OCI-LY1 (cell line): ENCODE measurements at regions not wholly inside any gene's neighbourhood (a gene's known extent, or its start where the extent isn't known, plus 50 kb on each side); places are given as distances from the start of the nearest gene placed in this dataset.

ENCODE experiments used
- H2AFZ ChIP-seq: fragments of 200-600 bp; sonication (generic), shearing (Covaris generic); 2 replicates; pipeline ENCODE4 v1.6.0; 2014; ENCODE audit warnings: antibody characterized with exemption, mild to moderate bottlenecking, low read length
- H3F3A ChIP-seq: fragments of 200-600 bp; sonication (generic), shearing (Covaris generic); 2 replicates; pipeline ENCODE4 v1.6.0; 2014; ENCODE audit warnings: mild to moderate bottlenecking, antibody characterized with exemption, low read length, moderate library complexity; ENCODE audit not compliant: insufficient read depth
- H3K27ac ChIP-seq: fragments of 200-600 bp; sonication (generic); 2 replicates; pipeline ENCODE4 v1.5.1; 2014; ENCODE audit warnings: low read length, mixed run types, mild to moderate bottlenecking, low read depth; ENCODE audit not compliant: poor library complexity, severe bottlenecking
- H3K27me3 ChIP-seq: fragments of 200-600 bp; sonication (generic); 2 replicates; pipeline ENCODE4 v1.6.0; 2014; ENCODE audit warnings: antibody characterized with exemption, mild to moderate bottlenecking, low read length, moderate library complexity; ENCODE audit not compliant: insufficient read depth
- H3K36me3 ChIP-seq: fragments of 200-600 bp; sonication (generic); 2 replicates; pipeline ENCODE4 v1.6.1; 2014; ENCODE audit warnings: mild to moderate bottlenecking, antibody characterized with exemption, low read length, moderate library complexity, mixed read lengths; ENCODE audit not compliant: insufficient read depth
- H3K4me1 ChIP-seq: fragments of 200-600 bp; sonication (generic); 2 replicates; pipeline ENCODE4 v1.5.1; 2014; ENCODE audit warnings: mild to moderate bottlenecking, low read length, moderate library complexity; ENCODE audit not compliant: insufficient read depth, severe bottlenecking
- H3K4me2 ChIP-seq: fragments of 200-600 bp; sonication (generic), shearing (Covaris generic); 2 replicates; pipeline ENCODE4 v1.6.1; 2014; ENCODE audit warnings: low read length
- H3K4me3 ChIP-seq: fragments of 200-600 bp; sonication (generic); 2 replicates; pipeline ENCODE4 v1.5.1; 2014; ENCODE audit warnings: low read length, low read depth, mild to moderate bottlenecking, mixed read lengths; ENCODE audit not compliant: poor library complexity, severe bottlenecking
- H3K79me2 ChIP-seq: fragments of 200-600 bp; shearing (Covaris generic); 2 replicates; pipeline ENCODE4 v1.6.1; 2016; ENCODE audit warnings: mixed run types, low read length, mixed read lengths; ENCODE audit not compliant: insufficient read depth
- H3K9ac ChIP-seq: fragments of 200-600 bp; sonication (generic), shearing (Covaris generic); 2 replicates; pipeline ENCODE4 v1.6.1; 2014; ENCODE audit warnings: mild to moderate bottlenecking, low read length, mixed read lengths
- H3K9me2 ChIP-seq: fragments of 200-600 bp; sonication (generic), shearing (Covaris generic); 2 replicates; pipeline ENCODE4 v1.6.1; 2014; ENCODE audit warnings: low read depth, mild to moderate bottlenecking, low read length, mixed read lengths
- H3K9me3 ChIP-seq: fragments of 200-600 bp; shearing (Covaris generic); 2 replicates; pipeline ENCODE4 v1.6.1; 2014; ENCODE audit warnings: low read length, mixed read lengths
- H4K20me1 ChIP-seq: fragments of 200-600 bp; sonication (generic), shearing (Covaris generic); 2 replicates; pipeline ENCODE4 v1.6.0; 2016; ENCODE audit warnings: mild to moderate bottlenecking, low read length; ENCODE audit not compliant: insufficient read depth
- EZH2 ChIP-seq: fragments of 200-600 bp; sonication (generic), shearing (Covaris generic); IDR thresholded peaks from 2 replicates; pipeline ENCODE4 v1.8.0; 2017; ENCODE audit warnings: borderline replicate concordance, mixed run types, mild to moderate bottlenecking, antibody characterized with exemption, low read length, moderate library complexity, mixed read lengths
- TF ChIP-seq, protein P1 (sequence below): fragments of 200-600 bp; sonication (generic), shearing (Covaris generic); IDR thresholded peaks from 2 replicates; pipeline ENCODE4 v1.5.1; 2017; ENCODE audit warnings: mild to moderate bottlenecking, antibody characterized with exemption, low read length, moderate library complexity, mixed read lengths

GRCh38 chr22:47369020-47369419 lies 606.6 kb downstream of the TBC1D22A start:
- H3K27ac ChIP-seq: no peak overlapping the region
- H3F3A ChIP-seq: no peaks in the 10 kb centered on the region
- no peaks in the 10 kb centered on the region for H4K20me1 ChIP-seq
- no peaks in the 10 kb centered on the region for H3K9me2 ChIP-seq
- H3K4me3 ChIP-seq: no peak overlapping the region
- no peaks in the 10 kb centered on the region for H3K79me2 ChIP-seq
- H3K36me3 ChIP-seq: no peaks in the 10 kb centered on the region
- no peak overlapping the region for H3K4me2 ChIP-seq
- H3K27me3 ChIP-seq: no peaks in the 10 kb centered on the region
- no peak overlapping the region for H2AFZ ChIP-seq
- H3K9me3 ChIP-seq: no peaks in the 10 kb centered on the region
- H3K4me1 ChIP-seq: no peaks in the 10 kb centered on the region
- TF ChIP-seq EZH2: no peak
- TF ChIP-seq, protein P1, sequence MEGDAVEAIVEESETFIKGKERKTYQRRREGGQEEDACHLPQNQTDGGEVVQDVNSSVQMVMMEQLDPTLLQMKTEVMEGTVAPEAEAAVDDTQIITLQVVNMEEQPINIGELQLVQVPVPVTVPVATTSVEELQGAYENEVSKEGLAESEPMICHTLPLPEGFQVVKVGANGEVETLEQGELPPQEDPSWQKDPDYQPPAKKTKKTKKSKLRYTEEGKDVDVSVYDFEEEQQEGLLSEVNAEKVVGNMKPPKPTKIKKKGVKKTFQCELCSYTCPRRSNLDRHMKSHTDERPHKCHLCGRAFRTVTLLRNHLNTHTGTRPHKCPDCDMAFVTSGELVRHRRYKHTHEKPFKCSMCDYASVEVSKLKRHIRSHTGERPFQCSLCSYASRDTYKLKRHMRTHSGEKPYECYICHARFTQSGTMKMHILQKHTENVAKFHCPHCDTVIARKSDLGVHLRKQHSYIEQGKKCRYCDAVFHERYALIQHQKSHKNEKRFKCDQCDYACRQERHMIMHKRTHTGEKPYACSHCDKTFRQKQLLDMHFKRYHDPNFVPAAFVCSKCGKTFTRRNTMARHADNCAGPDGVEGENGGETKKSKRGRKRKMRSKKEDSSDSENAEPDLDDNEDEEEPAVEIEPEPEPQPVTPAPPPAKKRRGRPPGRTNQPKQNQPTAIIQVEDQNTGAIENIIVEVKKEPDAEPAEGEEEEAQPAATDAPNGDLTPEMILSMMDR: no peak
- H3K9ac ChIP-seq: no peak overlapping the region

DNA sequence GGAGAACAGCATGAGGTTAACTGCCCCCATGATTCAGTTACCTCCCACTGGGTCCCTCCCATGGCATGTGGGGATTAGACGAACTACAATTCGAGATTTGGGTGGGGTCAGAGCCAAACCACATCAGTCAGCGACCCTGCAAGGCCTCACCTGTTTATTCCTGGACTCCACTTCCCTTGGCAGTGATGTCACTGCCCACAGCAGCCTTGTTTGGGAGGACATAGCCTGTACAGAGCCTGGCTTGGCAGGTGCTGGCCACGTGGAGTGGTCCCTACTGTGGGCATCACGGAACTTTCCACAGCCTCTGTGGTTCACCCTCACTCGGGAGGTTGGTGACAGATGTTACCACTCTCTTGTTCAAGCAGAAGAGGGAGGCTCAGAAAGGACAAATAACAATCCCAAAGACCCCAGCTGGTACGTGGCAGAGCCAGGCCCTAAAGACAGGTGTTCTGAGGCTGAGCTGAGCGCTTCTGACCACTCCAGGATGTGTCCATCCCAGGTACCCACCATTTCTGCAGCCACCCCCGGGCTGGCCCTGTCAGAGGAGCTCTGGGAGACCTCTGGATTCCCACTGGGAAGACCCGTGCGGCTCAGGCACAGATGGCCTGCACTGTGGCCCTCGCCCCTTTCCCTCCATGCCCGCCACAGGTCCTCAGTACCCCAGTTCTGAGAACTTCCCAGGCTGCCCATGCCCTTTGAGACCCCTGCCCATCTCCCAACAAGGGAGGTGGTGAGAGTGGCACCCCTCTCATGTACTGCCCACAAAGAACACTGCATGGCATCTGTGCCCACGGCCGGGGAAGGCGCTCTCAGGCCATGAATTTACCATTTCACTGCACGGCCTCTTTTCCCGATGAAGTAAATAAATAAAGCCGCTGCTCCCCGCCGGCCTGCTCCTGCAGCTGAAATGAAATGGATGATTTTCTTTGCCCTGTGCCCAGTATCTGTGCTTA lies 605.8 kb downstream of the TBC1D22A start:
- H3F3A ChIP-seq: no peaks in the 10 kb centered on the region
- no peak overlapping the region for H2AFZ ChIP-seq
- H3K27ac ChIP-seq: no peak overlapping the region
- no peaks in the 10 kb centered on the region for H4K20me1 ChIP-seq
- H3K27me3 ChIP-seq: no peaks in the 10 kb centered on the region
- H3K9me2 ChIP-seq: no peaks in the 10 kb centered on the region
- TF ChIP-seq EZH2: no peak
- TF ChIP-seq, protein P1: no peak
- no peak overlapping the region for H3K9ac ChIP-seq
- H3K4me2 ChIP-seq: no peak overlapping the region
- H3K9me3 ChIP-seq: no peaks in the 10 kb centered on the region
- no peaks in the 10 kb centered on the region for H3K79me2 ChIP-seq
- H3K4me1 ChIP-seq: no peaks in the 10 kb centered on the region
- no peaks in the 10 kb centered on the region for H3K36me3 ChIP-seq
- H3K4me3 ChIP-seq: no peak overlapping the region

DNA sequence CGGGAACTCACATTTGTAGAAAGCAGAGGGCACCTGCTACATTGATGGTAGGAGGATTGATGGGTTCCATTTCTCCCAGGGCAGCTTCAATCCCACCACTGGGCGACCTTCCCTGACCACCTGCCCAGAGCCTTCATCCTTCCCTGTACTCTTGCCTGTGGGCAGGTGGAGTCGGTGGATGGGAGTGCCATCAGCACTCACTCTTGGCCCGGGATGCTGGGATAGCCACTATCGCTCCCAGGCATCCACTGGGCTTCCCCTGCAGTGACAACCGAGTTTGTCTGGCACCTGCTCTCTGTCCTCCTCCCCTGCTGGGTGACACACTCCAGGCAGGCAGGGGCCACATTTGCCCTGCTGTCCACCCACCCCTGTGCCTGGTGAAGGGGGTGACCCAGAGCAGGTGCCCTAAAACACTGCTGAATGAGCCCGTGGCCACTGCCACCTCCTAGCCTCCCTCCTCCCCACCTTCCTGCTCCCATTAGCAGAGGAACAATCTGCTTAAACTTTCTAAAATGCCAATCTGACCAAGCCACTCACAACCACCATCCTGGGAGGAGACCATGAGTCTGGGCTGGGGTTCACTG lies 604.7 kb downstream of the TBC1D22A start:
- H3K36me3 ChIP-seq: no peaks in the 10 kb centered on the region
- H3K4me3 ChIP-seq: no peak overlapping the region
- H3K4me1 ChIP-seq: no peaks in the 10 kb centered on the region
- no peaks in the 10 kb centered on the region for H3K79me2 ChIP-seq
- no peaks in the 10 kb centered on the region for H3K9me3 ChIP-seq
- H3K9me2 ChIP-seq: no peaks in the 10 kb centered on the region
- H3K9ac ChIP-seq: no peak overlapping the region
- no peak overlapping the region for H3K4me2 ChIP-seq
- H4K20me1 ChIP-seq: no peaks in the 10 kb centered on the region
- no peaks in the 10 kb centered on the region for H3F3A ChIP-seq
- H3K27me3 ChIP-seq: no peaks in the 10 kb centered on the region
- H3K27ac ChIP-seq: no peak overlapping the region
- no peak overlapping the region for H2AFZ ChIP-seq
- TF ChIP-seq EZH2: no peak
- TF ChIP-seq, protein P1: no peak
